HUES6 (cell line): ENCODE measurements at regions not wholly inside any gene's neighbourhood (a gene's known extent, or its start where the extent isn't known, plus 50 kb on each side); places are given as distances from the start of the nearest gene placed in this dataset.

Experiments used
- H3K27ac ChIP-seq: 2 replicates; pipeline ENCODE4 v1.7.0; 2013; ENCODE audit warnings: low read depth, mild to moderate bottlenecking, low read length, inconsistent platforms
- H3K27me3 ChIP-seq: 2 replicates; pipeline ENCODE4 v1.6.1; 2013; ENCODE audit warnings: low read length; ENCODE audit not compliant: control insufficient read depth, insufficient read depth
- H3K36me3 ChIP-seq: 2 replicates; pipeline ENCODE4 v1.6.1; 2013; ENCODE audit warnings: low read length; ENCODE audit not compliant: control insufficient read depth, insufficient read depth
- H3K4me1 ChIP-seq: 2 replicates; pipeline ENCODE4 v1.6.1; 2013; ENCODE audit warnings: low read length; ENCODE audit not compliant: control insufficient read depth, insufficient read depth
- H3K4me3 ChIP-seq: 2 replicates; pipeline ENCODE4 v1.5.1; 2013; ENCODE audit warnings: low read depth, low read length
- H3K9ac ChIP-seq: one replicate; pipeline ENCODE4 v1.6.1; 2013; ENCODE audit warnings: mild to moderate bottlenecking, low read length
- H3K9me3 ChIP-seq: 2 replicates; pipeline ENCODE4 v1.6.1; 2013; ENCODE audit warnings: low read depth, low read length; ENCODE audit not compliant: control insufficient read depth, insufficient read depth

DNA sequence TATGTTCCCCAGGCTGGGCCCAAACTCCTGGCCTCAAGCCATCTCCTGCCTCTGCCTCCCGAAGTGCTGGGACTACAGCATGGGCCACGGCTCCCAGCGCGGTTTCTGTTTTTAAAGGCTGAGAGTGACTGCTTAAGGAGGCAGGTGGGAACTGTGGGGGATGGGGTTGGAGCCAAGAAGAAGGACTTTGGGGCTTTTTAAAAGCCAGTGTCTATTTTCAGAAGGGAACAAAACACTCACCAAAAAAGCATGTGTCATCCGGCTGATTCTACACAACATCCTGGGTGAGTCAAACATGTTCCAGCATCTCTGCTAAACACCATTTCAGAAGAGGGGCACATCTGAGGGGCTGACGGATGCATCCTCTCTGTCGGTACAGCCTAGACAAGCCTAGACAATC lies 824.5 kb downstream of the TYW1 start:
- Histone ChIP-seq H3K36me3 (no peaks in the 10 kb centered on the region), H3K9me3 (peaks cover 6% of the 10 kb centered on the region; the same call in 1 of the 2 replicates), H3K9ac (no peak overlapping the region), H3K4me1 (no peaks in the 10 kb centered on the region), H3K27ac (no peak overlapping the region), H3K27me3 (no peaks in the 10 kb centered on the region), H3K4me3 (no peak overlapping the region)

DNA sequence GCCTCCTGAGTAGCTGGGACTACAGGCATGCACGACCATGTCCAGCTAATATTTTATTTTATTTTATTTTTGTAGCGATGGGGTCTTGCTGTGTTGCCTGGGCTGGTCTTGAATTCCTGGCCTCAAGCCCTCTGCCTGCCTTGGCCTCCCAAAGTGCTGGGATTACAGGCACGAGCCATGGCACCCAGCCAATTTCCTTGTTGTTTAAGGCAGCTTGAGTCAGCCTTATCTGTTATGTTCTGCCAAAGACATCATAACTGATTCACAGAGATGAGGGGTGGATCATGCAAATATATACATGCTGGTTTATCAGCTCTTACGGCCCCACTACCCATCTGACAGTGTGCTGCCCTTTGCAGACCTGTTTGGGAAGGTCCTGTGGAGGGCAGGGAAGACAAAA lies 826.7 kb downstream of the TYW1 start:
- Histone ChIP-seq H3K36me3 (no peaks in the 10 kb centered on the region), H3K27ac (no peak overlapping the region), H3K4me3 (no peak overlapping the region), H3K9ac (no peak overlapping the region), H3K4me1 (no peaks in the 10 kb centered on the region), H3K9me3 (no peaks in the 10 kb centered on the region), H3K27me3 (no peaks in the 10 kb centered on the region)

DNA sequence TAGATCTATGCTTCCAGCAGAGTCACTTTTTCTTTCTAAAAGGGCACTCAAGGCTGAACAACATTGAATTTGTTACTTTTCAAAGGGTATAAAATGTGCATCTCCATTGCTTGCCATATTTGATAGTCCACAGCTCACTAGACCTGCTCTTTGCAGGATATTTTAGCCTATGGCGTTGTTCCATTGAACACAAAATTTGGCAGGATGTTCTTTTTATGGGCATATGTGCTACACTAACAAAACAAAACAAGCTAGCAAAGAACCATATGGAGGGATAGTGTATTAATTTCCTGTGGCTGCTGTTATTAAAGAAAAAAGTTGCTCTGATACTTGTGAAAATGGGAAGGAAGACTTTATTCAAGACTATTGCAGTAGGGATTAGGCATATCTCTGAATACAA lies 828.7 kb downstream of the TYW1 start:
- Histone ChIP-seq H3K27ac (no peak overlapping the region), H3K9me3 (no peaks in the 10 kb centered on the region), H3K36me3 (no peaks in the 10 kb centered on the region), H3K4me3 (no peak overlapping the region), H3K27me3 (no peaks in the 10 kb centered on the region), H3K4me1 (no peaks in the 10 kb centered on the region), H3K9ac (no peak overlapping the region)

GRCh38 chr7:67841896-67842295 lies 845.3 kb downstream of the TYW1 start:
- no peaks in the 10 kb centered on the region for H3K27me3 ChIP-seq
- H3K4me1 ChIP-seq, result no peaks in the 10 kb centered on the region

GRCh38 chr7:67842571-67842970 lies 845.9 kb downstream of the TYW1 start:
- Histone ChIP-seq H3K27me3 (no peaks in the 10 kb centered on the region), H3K9me3 (peaks cover 5% of the 10 kb centered on the region; the same call in 1 of the 2 replicates), H3K36me3 (no peaks in the 10 kb centered on the region), H3K4me1 (no peaks in the 10 kb centered on the region), H3K27ac (no peak overlapping the region), H3K4me3 (no peak overlapping the region), H3K9ac (no peak overlapping the region)

More at GRCh38 chr7:67841896-67842295, 845.3 kb downstream of the TYW1 start:
- H3K4me3 ChIP-seq, result no peak overlapping the region
- no peak overlapping the region for H3K9ac ChIP-seq
- H3K27ac ChIP-seq, result no peak overlapping the region
- no peaks in the 10 kb centered on the region for H3K36me3 ChIP-seq
- H3K9me3 ChIP-seq, result peaks cover 5% of the 10 kb centered on the region; the same call in 1 of the 2 replicates

DNA sequence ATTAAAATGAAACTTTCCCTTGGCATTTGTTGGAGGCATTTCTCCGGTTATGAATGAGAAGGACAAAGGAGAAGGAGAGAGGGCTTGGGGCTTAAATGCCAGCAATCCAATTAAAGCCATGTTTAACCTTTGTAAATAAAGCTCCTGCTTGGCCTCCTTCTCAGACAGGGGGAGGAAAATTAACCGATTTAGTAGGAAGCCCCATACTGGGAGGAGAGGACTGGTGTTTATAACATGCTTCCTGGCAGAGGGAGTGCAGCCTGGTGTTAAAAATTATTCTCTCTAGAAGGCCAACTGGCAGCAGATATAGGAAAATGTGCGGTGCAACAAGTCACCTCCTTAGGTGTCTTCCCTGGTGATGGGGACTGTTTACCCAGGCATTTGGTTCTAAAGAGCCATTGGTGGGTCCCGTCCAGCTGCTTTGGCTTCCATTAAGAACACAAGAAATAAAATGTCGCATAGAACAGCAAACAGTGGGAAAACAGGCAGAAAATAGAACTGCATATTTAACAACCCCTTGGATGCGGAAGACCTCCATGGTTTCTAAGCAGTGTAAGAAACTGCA lies 846.5 kb downstream of the TYW1 start:
- H3K27ac ChIP-seq, result no peak overlapping the region
- no peaks in the 10 kb centered on the region for H3K36me3 ChIP-seq
- no peak overlapping the region for H3K4me3 ChIP-seq
- H3K9ac ChIP-seq, result no peak overlapping the region
- H3K27me3 ChIP-seq, result no peaks in the 10 kb centered on the region
- no peaks in the 10 kb centered on the region for H3K4me1 ChIP-seq
- H3K9me3 ChIP-seq, result peaks cover 5% of the 10 kb centered on the region; the same call in 1 of the 2 replicates

DNA sequence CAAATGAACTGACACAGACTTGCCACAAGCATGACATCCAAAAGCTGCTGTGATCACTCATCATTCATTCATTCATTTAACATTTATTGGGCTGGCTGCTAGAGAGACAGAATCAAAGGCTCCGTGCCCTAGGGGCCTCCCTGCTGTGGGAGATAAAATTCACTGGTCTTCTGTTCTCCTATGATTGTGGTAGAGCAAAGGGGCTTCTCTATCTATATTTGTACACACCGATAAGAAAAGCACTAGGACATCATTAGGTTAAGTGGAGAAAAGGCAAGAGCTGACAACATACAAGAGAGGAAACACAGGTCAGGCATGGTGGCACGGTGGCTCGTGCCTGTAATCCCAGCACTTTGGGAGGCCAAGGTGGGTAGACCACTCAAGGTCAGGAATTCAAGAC lies 847.0 kb downstream of the TYW1 start:
- no peaks in the 10 kb centered on the region for H3K4me1 ChIP-seq
- H3K27ac ChIP-seq, result no peak overlapping the region
- H3K9ac ChIP-seq, result no peak overlapping the region
- H3K36me3 ChIP-seq, result no peaks in the 10 kb centered on the region
- H3K4me3 ChIP-seq, result no peak overlapping the region
- peaks cover 5% of the 10 kb centered on the region; the same call in 1 of the 2 replicates for H3K9me3 ChIP-seq
- no peaks in the 10 kb centered on the region for H3K27me3 ChIP-seq

GRCh38 chr7:67847092-67847787 lies 850.6 kb downstream of the TYW1 start:
- H3K4me1 ChIP-seq, result no peaks in the 10 kb centered on the region
- H3K4me3 ChIP-seq, result no peak overlapping the region
- H3K27ac ChIP-seq, result no peak overlapping the region
- H3K36me3 ChIP-seq, result no peaks in the 10 kb centered on the region
- peaks cover 11% of the 10 kb centered on the region for H3K9me3 ChIP-seq
- no peak overlapping the region for H3K9ac ChIP-seq
- no peaks in the 10 kb centered on the region for H3K27me3 ChIP-seq

GRCh38 chr7:67854221-67855178 lies 857.9 kb downstream of the TYW1 start:
- H3K4me3 ChIP-seq, result no peak overlapping the region
- no peak overlapping the region for H3K27ac ChIP-seq
- H3K4me1 ChIP-seq, result no peaks in the 10 kb centered on the region
- no peaks in the 10 kb centered on the region for H3K36me3 ChIP-seq
- H3K9ac ChIP-seq, result no peak overlapping the region
- no peaks in the 10 kb centered on the region for H3K27me3 ChIP-seq
- H3K9me3 ChIP-seq, result peaks cover 11% of the 10 kb centered on the region

DNA sequence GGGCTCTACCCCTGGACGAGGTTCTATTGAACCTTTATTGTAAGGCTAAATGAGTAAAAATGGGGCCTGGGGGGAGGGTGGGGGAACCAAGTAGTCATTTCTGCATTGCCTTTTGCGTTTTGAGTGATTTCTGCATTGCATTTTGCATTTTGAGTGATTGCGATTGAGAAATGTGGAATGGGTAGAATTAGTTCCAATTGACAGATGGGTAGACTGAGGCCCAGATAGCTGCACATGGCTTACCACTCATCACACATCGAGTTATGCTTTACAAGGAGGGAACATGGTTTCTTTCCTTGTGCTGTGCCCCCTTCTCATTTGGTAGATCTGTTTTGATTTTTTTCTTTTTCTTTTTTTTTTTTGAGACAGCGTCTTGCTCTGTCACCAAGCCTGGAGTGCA lies 858.7 kb downstream of the TYW1 start:
- Histone ChIP-seq H3K27me3 (no peaks in the 10 kb centered on the region), H3K36me3 (no peaks in the 10 kb centered on the region), H3K9me3 (peaks cover 11% of the 10 kb centered on the region), H3K4me1 (no peaks in the 10 kb centered on the region), H3K9ac (no peak overlapping the region), H3K4me3 (no peak overlapping the region), H3K27ac (no peak overlapping the region)

GRCh38 chr7:67856046-67856445 lies 859.4 kb downstream of the TYW1 start:
- H3K27ac ChIP-seq, result no peak overlapping the region
- H3K9me3 ChIP-seq, result peaks cover 7% of the 10 kb centered on the region
- no peak overlapping the region for H3K9ac ChIP-seq
- no peak overlapping the region for H3K4me3 ChIP-seq
- H3K4me1 ChIP-seq, result no peaks in the 10 kb centered on the region
- no peaks in the 10 kb centered on the region for H3K27me3 ChIP-seq
- H3K36me3 ChIP-seq, result no peaks in the 10 kb centered on the region
